Testis (tissue), 2 donors: ENCODE measurements at regions not wholly inside any gene's neighbourhood (a gene's known extent, or its start where the extent isn't known, plus 50 kb on each side); places are given as distances from the start of the nearest gene placed in this dataset.

Experiments
- DNase-seq: peaks from one replicate; pipeline ENCODE4 v3.0.0-alpha.2; 2019
- H3K27ac ChIP-seq, 2 donors: fragments of 200-600 bp; sonication (generic); one replicate each; pipeline ENCODE4 v1.5.1; 2019
- H3K27me3 ChIP-seq: fragments of 200-600 bp; sonication (generic); one replicate; pipeline ENCODE4 v1.5.1; 2019
- H3K36me3 ChIP-seq: fragments of 200-600 bp; sonication (generic); one replicate; pipeline ENCODE4 v1.5.1; 2017; ENCODE audit warnings: low read depth; ENCODE audit errors: missing control alignments
- H3K4me1 ChIP-seq: fragments of 200-600 bp; sonication (generic); one replicate; pipeline ENCODE4 v1.5.1; 2019
- H3K4me3 ChIP-seq, 2 donors: fragments of 200-600 bp; sonication (generic); one replicate each; pipeline ENCODE4 v1.5.1; 2017 to 2019
- H3K9me3 ChIP-seq: fragments of 200-600 bp; sonication (generic); one replicate; pipeline ENCODE4 v1.5.1; 2017
- POLR2A ChIP-seq: fragments of 450-650 bp; IDR thresholded peaks from one replicate; pipeline ENCODE4 v1.6.1; 2017; ENCODE audit warnings: antibody characterized with exemption, mild to moderate bottlenecking, moderate library complexity
- WGBS, 2 donors: methylation state at CpG; one replicate each; pipeline ENCODE4 v1.1.5; 2018; 5-methylcytosine and 5-hydroxymethylcytosine counted together
- intact Hi-C: fragments of 100-400 bp; cut with DNase I; formaldehyde crosslinking; loops from one replicate; pipeline ENCODE4 v1.15.1; 2023; ENCODE audit warnings: low total_unique reads
- TF ChIP-seq, protein P1 (sequence below), 3 experiments: fragments of 450-650 bp in 2 of 3; fragments of 200-600 bp in 1 of 3; sonication (generic) in 1 of 3; IDR thresholded peaks; one replicate each; pipeline ENCODE4 v1.5.1; 2016 to 2019; ENCODE audit warnings: antibody characterized with exemption in 3 of 3, mild to moderate bottlenecking in 2 of 3, moderate library complexity in 1 of 3

DNA sequence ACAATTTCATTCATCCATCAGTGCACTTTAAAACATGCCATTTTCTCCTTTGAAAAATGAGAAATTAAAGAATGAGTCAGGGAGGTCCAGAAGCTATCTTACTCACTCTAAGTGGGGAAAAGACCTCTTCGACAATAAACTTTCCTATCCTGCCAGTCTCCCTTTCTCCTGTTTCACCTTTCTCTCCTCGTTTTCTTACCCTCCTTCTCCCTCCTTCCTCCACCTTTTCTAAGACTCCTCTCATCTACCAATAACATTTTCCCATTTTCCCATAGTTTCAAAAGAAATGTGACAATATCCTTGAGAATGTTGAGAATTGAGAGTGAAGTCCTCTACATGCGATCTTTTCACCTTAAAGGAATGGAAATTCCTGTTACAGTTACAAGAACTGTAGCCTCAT lies 450.5 kb upstream of the GRAMD2B start:
- H3K27me3 ChIP-seq = no peaks in the 10 kb centered on the region
- H3K4me1 ChIP-seq = no peaks in the 10 kb centered on the region
- H3K9me3 ChIP-seq = no peaks in the 10 kb centered on the region
- TF ChIP-seq, protein P1, sequence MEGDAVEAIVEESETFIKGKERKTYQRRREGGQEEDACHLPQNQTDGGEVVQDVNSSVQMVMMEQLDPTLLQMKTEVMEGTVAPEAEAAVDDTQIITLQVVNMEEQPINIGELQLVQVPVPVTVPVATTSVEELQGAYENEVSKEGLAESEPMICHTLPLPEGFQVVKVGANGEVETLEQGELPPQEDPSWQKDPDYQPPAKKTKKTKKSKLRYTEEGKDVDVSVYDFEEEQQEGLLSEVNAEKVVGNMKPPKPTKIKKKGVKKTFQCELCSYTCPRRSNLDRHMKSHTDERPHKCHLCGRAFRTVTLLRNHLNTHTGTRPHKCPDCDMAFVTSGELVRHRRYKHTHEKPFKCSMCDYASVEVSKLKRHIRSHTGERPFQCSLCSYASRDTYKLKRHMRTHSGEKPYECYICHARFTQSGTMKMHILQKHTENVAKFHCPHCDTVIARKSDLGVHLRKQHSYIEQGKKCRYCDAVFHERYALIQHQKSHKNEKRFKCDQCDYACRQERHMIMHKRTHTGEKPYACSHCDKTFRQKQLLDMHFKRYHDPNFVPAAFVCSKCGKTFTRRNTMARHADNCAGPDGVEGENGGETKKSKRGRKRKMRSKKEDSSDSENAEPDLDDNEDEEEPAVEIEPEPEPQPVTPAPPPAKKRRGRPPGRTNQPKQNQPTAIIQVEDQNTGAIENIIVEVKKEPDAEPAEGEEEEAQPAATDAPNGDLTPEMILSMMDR (IDR thresholded peaks at IDR 0.05) = no peak
- no peak for TF ChIP-seq POLR2A
- no peak overlapping the region for H3K4me3 ChIP-seq
- DNase-seq = no peak
- H3K27ac ChIP-seq = no peak overlapping the region
- H3K36me3 ChIP-seq = no peaks in the 10 kb centered on the region
- WGBS, 2 donors = 81 to 84% methylated on average over 3 of the region's 3 CpGs
- intact Hi-C loops = no loop called here

DNA sequence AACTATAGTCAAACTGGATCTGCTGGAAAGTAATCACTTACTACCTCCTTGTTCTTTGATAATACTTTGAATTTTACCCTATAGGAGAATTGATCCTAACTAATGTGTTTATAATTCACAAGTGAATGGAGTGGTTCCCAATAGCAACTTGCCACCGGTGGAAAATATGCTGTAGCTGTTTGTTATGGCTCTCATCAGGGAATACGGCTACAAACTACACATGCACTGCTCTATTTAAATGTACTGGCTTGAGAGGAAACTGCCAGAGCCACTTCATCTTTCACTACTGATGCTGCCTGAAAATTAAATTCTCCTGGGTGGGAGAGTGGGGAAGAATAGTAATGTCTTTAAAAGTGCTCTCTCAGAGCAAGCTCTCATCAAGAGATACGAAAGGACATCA lies 448.5 kb upstream of the GRAMD2B start:
- DNase-seq = no peak
- no peaks in the 10 kb centered on the region for H3K36me3 ChIP-seq
- no peak overlapping the region for H3K4me3 ChIP-seq
- TF ChIP-seq POLR2A = no peak
- TF ChIP-seq, protein P1 (IDR thresholded peaks at IDR 0.05) = no peak
- 84 to 92% methylated on average over 3 of the region's 3 CpGs for whole genome bisulfite sequencing, 2 donors
- no peak overlapping the region for H3K27ac ChIP-seq
- H3K9me3 ChIP-seq = no peaks in the 10 kb centered on the region
- H3K4me1 ChIP-seq = no peaks in the 10 kb centered on the region
- no peaks in the 10 kb centered on the region for H3K27me3 ChIP-seq
- intact Hi-C loops = no loop called here

DNA sequence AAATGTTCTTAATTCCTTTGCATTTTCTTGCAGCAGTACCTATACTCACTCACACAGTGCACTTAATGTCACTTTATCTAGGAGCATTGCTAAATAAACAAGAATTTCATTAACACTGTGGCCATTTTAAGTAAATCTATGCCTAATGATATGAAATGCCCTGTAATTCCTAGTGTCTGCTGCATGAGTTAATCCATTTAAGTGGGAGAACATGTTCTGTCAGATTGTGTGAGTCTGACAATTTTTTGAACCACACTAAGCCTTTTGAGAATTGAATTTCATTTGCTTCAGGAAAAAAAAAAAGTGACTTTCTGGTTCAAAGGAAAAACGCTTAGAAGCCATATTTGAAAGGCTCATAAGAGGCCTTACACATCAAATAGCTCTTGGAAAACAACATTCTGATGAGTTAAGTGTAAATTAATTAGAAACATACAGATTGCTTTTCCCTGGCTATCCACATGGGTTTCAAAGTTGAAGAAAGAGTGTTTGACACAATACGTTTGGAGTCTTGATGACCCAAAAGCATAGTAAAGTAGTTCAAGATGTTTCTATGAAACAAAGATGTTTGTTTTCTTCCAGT lies 446.7 kb upstream of the GRAMD2B start:
- Histone ChIP-seq H3K27me3 (no peaks in the 10 kb centered on the region), H3K9me3 (no peaks in the 10 kb centered on the region), H3K4me1 (no peaks in the 10 kb centered on the region), H3K27ac (no peak overlapping the region), H3K36me3 (no peaks in the 10 kb centered on the region), H3K4me3 (no peak overlapping the region)
- intact Hi-C loops = no loop called here
- TF ChIP-seq, protein P1 (IDR thresholded peaks at IDR 0.05) = no peak
- TF ChIP-seq POLR2A = no peak
- no peak for DNase-seq
- 63 to 82% methylated on average over 2 of the region's 2 CpGs for WGBS, 2 donors

DNA sequence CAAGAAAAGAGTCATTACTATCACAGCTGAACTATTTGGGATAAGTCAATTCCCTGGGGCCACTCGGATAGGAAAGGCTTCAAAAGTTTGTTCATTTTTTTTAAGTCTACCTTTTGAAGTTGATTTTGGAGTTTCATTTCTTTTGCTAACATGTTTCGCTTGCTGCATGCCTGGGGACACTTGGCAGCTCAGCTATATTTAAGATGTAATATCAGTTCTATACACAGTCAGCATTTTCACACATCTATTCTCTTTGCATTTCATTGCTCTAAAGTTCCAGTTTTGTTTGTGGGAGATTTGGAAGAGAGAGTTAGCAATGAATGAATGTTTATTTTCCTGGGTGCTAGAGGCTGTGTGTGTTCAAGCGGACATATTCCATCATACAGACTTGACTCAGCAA lies 445.2 kb upstream of the GRAMD2B start:
- 82 to 87% methylated on average over 3 of the region's 3 CpGs for WGBS, 2 donors
- intact Hi-C loops = no loop called here
- no peak overlapping the region for H3K4me3 ChIP-seq

DNA sequence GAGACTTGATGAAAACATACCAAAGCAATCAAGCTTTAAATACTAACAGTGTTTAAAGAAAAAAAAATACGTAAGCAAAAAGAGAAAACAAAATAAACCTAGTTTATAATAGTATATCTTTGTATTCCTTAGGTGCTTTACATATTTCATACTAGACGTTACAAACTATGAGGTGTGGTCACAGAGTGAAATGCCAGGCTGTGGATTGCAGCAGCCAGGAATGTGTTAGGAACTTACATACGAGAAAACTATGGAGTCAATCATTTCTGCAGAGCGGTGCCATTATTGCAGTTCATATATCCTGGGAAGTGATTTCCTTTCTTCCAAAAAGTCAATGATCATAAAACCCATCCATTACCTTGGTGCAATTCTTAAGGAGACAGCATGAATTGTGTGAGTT lies 443.6 kb upstream of the GRAMD2B start:
- no peak for DNase-seq
- Histone ChIP-seq H3K36me3 (no peaks in the 10 kb centered on the region), H3K27ac (no peak overlapping the region), H3K9me3 (no peaks in the 10 kb centered on the region), H3K4me1 (no peaks in the 10 kb centered on the region), H3K27me3 (no peaks in the 10 kb centered on the region), H3K4me3 (no peak overlapping the region)
- intact Hi-C loops = no loop called here
- TF ChIP-seq, protein P1 (IDR thresholded peaks at IDR 0.05) = no peak
- TF ChIP-seq POLR2A = no peak
- WGBS, 2 donors = 88 to 93% methylated on average over 4 of the region's 4 CpGs

More for the DNA sequence above, 445.2 kb upstream of the GRAMD2B start:
- Histone ChIP-seq H3K9me3 (no peaks in the 10 kb centered on the region), H3K4me1 (no peaks in the 10 kb centered on the region), H3K27me3 (no peaks in the 10 kb centered on the region), H3K36me3 (no peaks in the 10 kb centered on the region), H3K27ac (no peak overlapping the region)
- DNase-seq = no peak
- TF ChIP-seq POLR2A = no peak
- TF ChIP-seq, protein P1 (IDR thresholded peaks at IDR 0.05) = no peak
